ENCODE measurements at regions not wholly inside any gene's neighbourhood (a gene's known extent, or its start where the extent isn't known, plus 50 kb on each side); places are given as distances from the start of the nearest gene placed in this dataset.

DNA sequence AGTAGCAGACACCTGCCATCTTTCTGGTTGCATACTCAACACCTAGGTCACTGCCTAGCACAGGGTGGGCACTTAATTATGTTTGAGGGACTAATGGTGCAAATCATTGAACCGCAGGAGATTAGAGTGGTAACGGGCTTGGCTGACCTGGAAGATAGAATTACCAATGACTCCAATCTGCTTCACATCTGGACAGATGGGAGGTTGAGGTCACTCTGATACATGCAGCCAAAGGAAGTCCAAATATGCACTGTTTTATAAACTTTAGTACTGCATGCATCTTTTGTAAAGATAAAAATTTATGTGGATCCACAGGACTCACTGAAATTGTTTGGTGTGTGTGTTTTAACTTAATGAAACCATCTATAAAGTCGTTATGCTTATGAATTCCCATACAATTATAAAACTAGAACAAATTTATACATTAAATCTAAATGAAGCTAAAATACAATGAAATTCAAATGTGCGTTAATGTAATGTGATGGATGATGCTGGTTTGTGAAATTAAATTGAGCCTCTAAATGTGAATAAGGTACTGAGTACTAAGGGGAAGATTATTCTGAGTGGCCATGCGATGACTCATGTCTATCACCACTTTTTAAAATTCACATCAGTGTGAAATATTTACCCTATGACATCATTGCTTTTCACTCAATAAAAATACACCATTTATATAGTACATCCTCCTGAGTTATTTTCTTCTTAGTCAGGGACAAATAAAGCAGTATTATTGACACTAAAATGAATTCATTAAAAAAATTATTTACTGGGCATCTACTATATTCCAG, 224.7 kb upstream of the FAM78B start:
- TF ChIP-seq GATA2 (IDR thresholded peaks at IDR 0.05; ENCODE audit: low read depth, low read length) (no peak), GATA3 (IDR thresholded peaks at IDR 0.05; ENCODE audit: low read depth, low read length) (no peak)
